HCT116 (cell line): ENCODE measurements at regions not wholly inside any gene's neighbourhood (a gene's known extent, or its start where the extent isn't known, plus 50 kb on each side); places are given as distances from the start of the nearest gene placed in this dataset.

Source experiments
- ATAC-seq: fragments of 200-7000 bp; cut with Tn5 transposase; 2 replicates; pipeline ENCODE4 v1.9.1; 2020; ENCODE audit warnings: mild to moderate bottlenecking, moderate library complexity
- BruUV-seq: library from RNA; stranded (reverse); fragments of 400-500 nt; replicated peaks from 2 replicates; lab custom pipeline; 2021; lab: Mats Ljungman, UMichigan
- CTCF ChIA-PET: fragments of 300-600 bp; sonication (Branson Sonifier 250); formaldehyde crosslinking; loops from one replicate; lab custom pipeline; 2021; ENCODE audit warnings: antibody characterized with exemption; lab: Charles Lee
- POLR2A ChIA-PET: fragments of 300-600, 350-600 bp; sonication (Branson Sonifier 250); formaldehyde crosslinking; loops from one replicate; lab custom pipeline; 2021; ENCODE audit warnings: antibody characterized with exemption; lab: Charles Lee
- RAD21 ChIA-PET, 2 experiments: fragments of 300-600 bp; sonication (Branson Sonifier 250); formaldehyde crosslinking; loops; one replicate each; lab custom pipeline; 2023; ENCODE audit warnings: low total read pairs in 2 of 2; ENCODE audit not compliant: uncharacterized antibody in 2 of 2, unreplicated experiment in 2 of 2, low non-redundant PET in 1 of 2; lab: Charles Lee
- DNase-seq: peaks from one replicate; pipeline ENCODE4 v3.0.0-alpha.2; 2010; ENCODE audit warnings: low read depth, low spot score
- H2AFZ ChIP-seq: fragments of 200-600 bp; shearing (Covaris generic), sonication (generic); 2 replicates; pipeline ENCODE4 v1.6.1; 2017; ENCODE audit warnings: low read depth, mixed run types, mixed read lengths, antibody characterized with exemption, low read length; ENCODE audit not compliant: poor library complexity, severe bottlenecking
- H3K27ac ChIP-seq: 2 replicates; pipeline ENCODE4 v1.5.1; 2012; ENCODE audit warnings: low read depth, low read length
- H3K27me3 ChIP-seq: fragments of 200-600 bp; sonication (generic); 2 replicates; pipeline ENCODE4 v1.6.1; 2016; ENCODE audit warnings: mixed run types, low read length, mixed read lengths; ENCODE audit not compliant: insufficient read depth
- H3K36me3 ChIP-seq, 2 experiments: fragments of 200-500 bp in 1 of 2; fragments of 200-600 bp in 1 of 2; sonication (Bioruptor generic) in 1 of 2; sonication (generic) in 1 of 2; 2 replicates each; pipeline versions ENCODE4 v1.5.1 to v1.6.1; 2014 to 2016; ENCODE audit warnings: low read length in 2 of 2, inconsistent platforms in 1 of 2, mixed read lengths in 1 of 2, mixed run types in 1 of 2; ENCODE audit not compliant: insufficient read depth in 2 of 2, control insufficient read depth in 1 of 2
- H3K4me1 ChIP-seq, 2 experiments: fragments of 200-600 bp in 1 of 2; sonication (generic) in 1 of 2; 2 replicates each; pipeline versions ENCODE4 v1.5.1 to v1.6.1; 2012 to 2017; ENCODE audit warnings: low read length in 2 of 2, inconsistent platforms in 1 of 2, mild to moderate bottlenecking in 1 of 2, mixed read lengths in 1 of 2, mixed run types in 1 of 2, moderate library complexity in 1 of 2; ENCODE audit not compliant: insufficient read depth in 2 of 2, control insufficient read depth in 1 of 2
- H3K4me2 ChIP-seq: fragments of 200-600 bp; sonication (generic); 2 replicates; pipeline ENCODE4 v1.6.1; 2017; ENCODE audit warnings: mixed run types, low read length, mixed read lengths
- H3K4me3 ChIP-seq, 2 experiments: fragments of 200-600 bp in 1 of 2; sonication (generic) in 1 of 2; replicated peaks in 1 of 2; 2 replicates each; pipeline ENCODE4 v1.5.1; 2011 to 2016; ENCODE audit warnings: low read length in 2 of 2, control low read depth in 1 of 2, low read depth in 1 of 2, mild to moderate bottlenecking in 1 of 2, mixed read lengths in 1 of 2, mixed run types in 1 of 2
- H3K79me2 ChIP-seq: fragments of 200-600 bp; sonication (generic); 2 replicates; pipeline ENCODE4 v1.6.1; 2017; ENCODE audit warnings: mild to moderate bottlenecking, mixed run types, low read length, moderate library complexity, mixed read lengths; ENCODE audit not compliant: insufficient read depth
- H3K9ac ChIP-seq: fragments of 200-600 bp; sonication (generic); 2 replicates; pipeline ENCODE4 v1.6.1; 2016; ENCODE audit warnings: low read length, mixed read lengths
- H3K9me2 ChIP-seq: fragments of 200-600 bp; sonication (generic), shearing (Covaris generic); 2 replicates; pipeline ENCODE4 v1.6.1; 2017; ENCODE audit warnings: mixed run types, mild to moderate bottlenecking, moderate library complexity; ENCODE audit not compliant: insufficient read depth
- H3K9me3 ChIP-seq, 2 experiments: fragments of 200-500 bp in 1 of 2; fragments of 200-600 bp in 1 of 2; sonication (Bioruptor generic) in 1 of 2; sonication (generic) in 1 of 2; 2 replicates each; pipeline ENCODE4 v1.6.1; 2014 to 2017; ENCODE audit warnings: low read length in 2 of 2, mixed read lengths in 2 of 2, inconsistent platforms in 1 of 2, low read depth in 1 of 2, mild to moderate bottlenecking in 1 of 2, mixed run types in 1 of 2, moderate library complexity in 1 of 2; ENCODE audit not compliant: control insufficient read depth in 1 of 2, insufficient read depth in 1 of 2
- H4K20me1 ChIP-seq: fragments of 200-600 bp; sonication (generic), shearing (Covaris generic); 2 replicates; pipeline ENCODE4 v1.6.1; 2017; ENCODE audit warnings: mixed run types, mild to moderate bottlenecking, moderate library complexity; ENCODE audit not compliant: insufficient read depth
- CBX3 ChIP-seq: IDR thresholded peaks from 2 replicates; pipeline ENCODE4 v1.6.1; 2012; ENCODE audit warnings: low read depth
- CEBPB ChIP-seq: IDR thresholded peaks from 2 replicates; pipeline ENCODE4 v1.6.1; 2012; ENCODE audit warnings: low read depth
- EGR1 ChIP-seq: IDR thresholded peaks from 2 replicates; pipeline ENCODE4 v1.6.1; 2012; ENCODE audit warnings: low read depth
- ELF1 ChIP-seq: IDR thresholded peaks from 2 replicates; pipeline ENCODE4 v1.6.1; 2012; ENCODE audit warnings: low read depth, borderline replicate concordance
- EZH2 ChIP-seq: fragments of 200-600 bp; sonication (generic); IDR thresholded peaks from 2 replicates; pipeline ENCODE4 v1.6.1; 2017; ENCODE audit warnings: antibody characterized with exemption, mixed run types
- EZH2phosphoT487 ChIP-seq: fragments of 200-600 bp; IDR thresholded peaks from 2 replicates; pipeline ENCODE4 v1.6.1; 2018; ENCODE audit warnings: antibody characterized with exemption, borderline replicate concordance
- FOSL1 ChIP-seq: IDR thresholded peaks from 2 replicates; pipeline ENCODE4 v1.6.1; 2012; ENCODE audit warnings: low read depth
- JUND ChIP-seq: IDR thresholded peaks from 2 replicates; pipeline ENCODE4 v1.6.1; 2012
- POLR2A ChIP-seq: IDR thresholded peaks from 2 replicates; pipeline ENCODE4 v1.7.0; 2011; ENCODE audit warnings: borderline replicate concordance; ENCODE audit not compliant: insufficient read depth, insufficient read length; ENCODE audit errors: extremely low read depth
- RAD21 ChIP-seq: IDR thresholded peaks from 2 replicates; pipeline ENCODE4 v1.6.1; 2012; ENCODE audit warnings: low read depth, mild to moderate bottlenecking
- SIN3A ChIP-seq: IDR thresholded peaks from 2 replicates; pipeline ENCODE4 v1.6.1; 2012; ENCODE audit warnings: low read depth
- SP1 ChIP-seq: IDR thresholded peaks from 2 replicates; pipeline ENCODE4 v1.6.1; 2012; ENCODE audit warnings: low read depth
- SRF ChIP-seq: IDR thresholded peaks from 2 replicates; pipeline ENCODE4 v1.6.1; 2012; ENCODE audit warnings: low read depth
- TCF7L2 ChIP-seq: IDR thresholded peaks from 2 replicates; pipeline ENCODE4 v1.7.0; 2011; ENCODE audit warnings: borderline replicate concordance, inconsistent platforms; ENCODE audit not compliant: insufficient read depth, insufficient read length; ENCODE audit errors: extremely low read depth
- YY1 ChIP-seq: IDR thresholded peaks from 2 replicates; pipeline ENCODE4 v1.6.1; 2011; ENCODE audit warnings: low read length, low read depth, moderate library complexity, mild to moderate bottlenecking; ENCODE audit not compliant: insufficient replicate concordance; ENCODE audit errors: extremely low read depth
- ZFX ChIP-seq: fragments of 450-650 bp; IDR thresholded peaks from 2 replicates; pipeline ENCODE4 v1.6.1; 2017
- ZNF274 ChIP-seq: fragments of 200-500 bp; sonication (Bioruptor generic); IDR thresholded peaks from 2 replicates; pipeline ENCODE4 v1.6.1; 2014; ENCODE audit warnings: mild to moderate bottlenecking, low read depth, low read length, inconsistent platforms
- intact Hi-C: fragments of 100-400 bp; cut with micrococcal nuclease; formaldehyde crosslinking; loops from 2 replicates; pipeline ENCODE4 v1.10.0; 2022
- TF ChIP-seq, protein P1 (sequence below): IDR thresholded peaks from 2 replicates; pipeline ENCODE4 v1.6.1; 2011; ENCODE audit warnings: mild to moderate bottlenecking, low read length, moderate library complexity; ENCODE audit not compliant: insufficient replicate concordance; ENCODE audit errors: extremely low read depth
- TF ChIP-seq, protein P2 (sequence below), 3 experiments: fragments of 200-600 bp in 1 of 3; sonication (generic) in 1 of 3; IDR thresholded peaks in 2 of 3; conservative IDR thresholded peaks in 1 of 3; 2 replicates each; pipeline ENCODE4 v1.5.1; 2012 to 2017; ENCODE audit warnings: low read depth in 2 of 3, low read length in 2 of 3, antibody characterized with exemption in 1 of 3, borderline replicate concordance in 1 of 3, control low read depth in 1 of 3, mild to moderate bottlenecking in 1 of 3, mixed read lengths in 1 of 3, mixed run types in 1 of 3, moderate library complexity in 1 of 3; ENCODE audit not compliant: insufficient read depth in 1 of 3
- TF ChIP-seq, protein P3 (sequence below): IDR thresholded peaks from 2 replicates; pipeline ENCODE4 v1.6.1; 2012

DNA sequence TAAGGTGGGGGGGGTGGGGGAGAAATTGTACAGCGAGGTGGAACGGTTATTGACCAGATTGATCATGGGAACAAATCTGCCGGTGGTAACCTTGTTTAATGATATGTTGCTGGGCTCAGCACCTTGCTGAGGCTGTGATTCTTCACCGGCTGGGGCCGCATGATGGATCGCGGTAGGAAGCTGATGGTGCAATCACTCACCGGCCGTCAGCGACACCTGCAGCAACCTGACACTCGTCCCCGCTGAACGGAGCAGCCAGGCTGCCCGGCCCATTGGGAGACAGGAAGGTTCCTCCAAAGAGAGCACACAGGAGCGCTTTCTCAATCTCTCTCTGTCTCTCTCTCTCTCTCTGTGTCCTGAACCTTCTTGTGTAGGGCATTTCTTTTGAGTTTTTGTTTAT, 128.5 kb upstream of the RRP15 start:
- intact Hi-C loops = no loop called here
- no peak for DNase-seq

DNA sequence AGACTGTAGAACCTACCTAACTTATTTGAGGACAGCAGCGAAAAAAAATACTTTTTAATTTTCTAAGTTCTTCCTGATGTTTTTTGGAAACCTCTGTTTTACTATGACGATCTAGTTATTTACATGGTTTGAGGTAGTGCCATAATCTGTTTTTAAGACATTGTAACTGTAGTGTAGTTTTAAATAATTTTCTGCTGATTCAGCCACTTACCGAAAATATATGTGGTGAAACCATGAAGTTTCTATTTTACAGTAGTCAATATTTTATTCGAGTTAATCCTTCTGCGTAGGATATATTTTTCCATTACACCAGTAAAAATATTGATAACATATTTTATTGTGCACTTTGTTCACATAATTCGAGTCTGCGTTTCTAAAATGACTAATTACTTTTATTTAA, 121.7 kb upstream of the RRP15 start:
- Histone ChIP-seq H3K36me3 (no peaks in the 10 kb centered on the region), H3K4me1 (no peaks in the 10 kb centered on the region), H3K27me3 (peaks cover 10% of the 10 kb centered on the region), H3K4me2 (no peak overlapping the region), H2AFZ (no peak overlapping the region), H3K9me2 (no peaks in the 10 kb centered on the region), H3K4me3 (no peak overlapping the region), H3K27ac (no peak overlapping the region), H3K9ac (no peak overlapping the region), H3K9me3 (no peaks in the 10 kb centered on the region), H4K20me1 (no peaks in the 10 kb centered on the region; the same call in 1 of the 2 replicates), H3K79me2 (no peaks in the 10 kb centered on the region)
- ATAC-seq (no peak), DNase-seq (no peak)
- ChIA-PET RAD21 (no interaction called here), CTCF (no interaction called here), POLR2A (no interaction called here)
- intact Hi-C loops = no loop called here
- no TSS peak for BruUV-seq
- TF ChIP-seq SIN3A = no peak
- TF ChIP-seq, protein P1, sequence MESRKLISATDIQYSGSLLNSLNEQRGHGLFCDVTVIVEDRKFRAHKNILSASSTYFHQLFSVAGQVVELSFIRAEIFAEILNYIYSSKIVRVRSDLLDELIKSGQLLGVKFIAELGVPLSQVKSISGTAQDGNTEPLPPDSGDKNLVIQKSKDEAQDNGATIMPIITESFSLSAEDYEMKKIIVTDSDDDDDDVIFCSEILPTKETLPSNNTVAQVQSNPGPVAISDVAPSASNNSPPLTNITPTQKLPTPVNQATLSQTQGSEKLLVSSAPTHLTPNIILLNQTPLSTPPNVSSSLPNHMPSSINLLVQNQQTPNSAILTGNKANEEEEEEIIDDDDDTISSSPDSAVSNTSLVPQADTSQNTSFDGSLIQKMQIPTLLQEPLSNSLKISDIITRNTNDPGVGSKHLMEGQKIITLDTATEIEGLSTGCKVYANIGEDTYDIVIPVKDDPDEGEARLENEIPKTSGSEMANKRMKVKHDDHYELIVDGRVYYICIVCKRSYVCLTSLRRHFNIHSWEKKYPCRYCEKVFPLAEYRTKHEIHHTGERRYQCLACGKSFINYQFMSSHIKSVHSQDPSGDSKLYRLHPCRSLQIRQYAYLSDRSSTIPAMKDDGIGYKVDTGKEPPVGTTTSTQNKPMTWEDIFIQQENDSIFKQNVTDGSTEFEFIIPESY = no peak
- no peak for TF ChIP-seq CBX3
- TF ChIP-seq SRF = no peak
- TF ChIP-seq EZH2 = no peak
- TF ChIP-seq, protein P2, sequence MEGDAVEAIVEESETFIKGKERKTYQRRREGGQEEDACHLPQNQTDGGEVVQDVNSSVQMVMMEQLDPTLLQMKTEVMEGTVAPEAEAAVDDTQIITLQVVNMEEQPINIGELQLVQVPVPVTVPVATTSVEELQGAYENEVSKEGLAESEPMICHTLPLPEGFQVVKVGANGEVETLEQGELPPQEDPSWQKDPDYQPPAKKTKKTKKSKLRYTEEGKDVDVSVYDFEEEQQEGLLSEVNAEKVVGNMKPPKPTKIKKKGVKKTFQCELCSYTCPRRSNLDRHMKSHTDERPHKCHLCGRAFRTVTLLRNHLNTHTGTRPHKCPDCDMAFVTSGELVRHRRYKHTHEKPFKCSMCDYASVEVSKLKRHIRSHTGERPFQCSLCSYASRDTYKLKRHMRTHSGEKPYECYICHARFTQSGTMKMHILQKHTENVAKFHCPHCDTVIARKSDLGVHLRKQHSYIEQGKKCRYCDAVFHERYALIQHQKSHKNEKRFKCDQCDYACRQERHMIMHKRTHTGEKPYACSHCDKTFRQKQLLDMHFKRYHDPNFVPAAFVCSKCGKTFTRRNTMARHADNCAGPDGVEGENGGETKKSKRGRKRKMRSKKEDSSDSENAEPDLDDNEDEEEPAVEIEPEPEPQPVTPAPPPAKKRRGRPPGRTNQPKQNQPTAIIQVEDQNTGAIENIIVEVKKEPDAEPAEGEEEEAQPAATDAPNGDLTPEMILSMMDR (IDR thresholded peaks at IDR 0.05 in 2 of 3, conservative IDR thresholded peaks at IDR 0.05 in 1 of 3; ENCODE audit: borderline replicate concordance in 1 of 3, insufficient read depth in 1 of 3, low read depth in 2 of 3, low read length in 2 of 3) = no peak
- TF ChIP-seq EZH2phosphoT487 = no peak
- TF ChIP-seq JUND = no peak
- TF ChIP-seq RAD21 = no peak
- TF ChIP-seq ZFX = no peak
- TF ChIP-seq FOSL1 = no peak
- TF ChIP-seq YY1 = no peak
- no peak for TF ChIP-seq ELF1
- no peak for TF ChIP-seq ZNF274
- no peak for TF ChIP-seq CEBPB
- no peak for TF ChIP-seq POLR2A
- no peak for TF ChIP-seq EGR1

More for the DNA sequence above, 128.5 kb upstream of the RRP15 start:
- H3K27ac ChIP-seq = no peak overlapping the region
- H2AFZ ChIP-seq = no peak overlapping the region
- RAD21 ChIA-PET = no interaction called here
- TF ChIP-seq EZH2 = no peak
- no peak for TF ChIP-seq EGR1
- TF ChIP-seq SP1 = no peak
- no peak for TF ChIP-seq TCF7L2
- no peak for TF ChIP-seq SIN3A
- TF ChIP-seq, protein P3, sequence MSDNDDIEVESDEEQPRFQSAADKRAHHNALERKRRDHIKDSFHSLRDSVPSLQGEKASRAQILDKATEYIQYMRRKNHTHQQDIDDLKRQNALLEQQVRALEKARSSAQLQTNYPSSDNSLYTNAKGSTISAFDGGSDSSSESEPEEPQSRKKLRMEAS = no peak
- TF ChIP-seq FOSL1 = no peak
- no peak for TF ChIP-seq RAD21
- CTCF ChIA-PET = no interaction called here
- no peak overlapping the region for H3K4me3 ChIP-seq
- no peaks in the 10 kb centered on the region for H3K36me3 ChIP-seq
- POLR2A ChIA-PET = no interaction called here
- H3K9me3 ChIP-seq = no peaks in the 10 kb centered on the region
- H3K9ac ChIP-seq = no peak overlapping the region
- H3K4me2 ChIP-seq = no peak overlapping the region
- no peaks in the 10 kb centered on the region for H3K4me1 ChIP-seq
- no peaks in the 10 kb centered on the region for H3K9me2 ChIP-seq
- H4K20me1 ChIP-seq = no peaks in the 10 kb centered on the region
- H3K79me2 ChIP-seq = no peaks in the 10 kb centered on the region
- no TSS peak for BruUV-seq
- ATAC-seq = no peak
- peaks cover 3% of the 10 kb centered on the region; the same call in 1 of the 2 replicates for H3K27me3 ChIP-seq
